Uterus (tissue), 3 donors: ENCODE measurements at regions not wholly inside any gene's neighbourhood (a gene's known extent, or its start where the extent isn't known, plus 50 kb on each side); places are given as distances from the start of the nearest gene placed in this dataset.

Source experiments
- DNase-seq, 2 donors: peaks; one replicate each; pipeline ENCODE4 v3.0.0-alpha.2; 2019 to 2020
- H3K27ac ChIP-seq, 2 donors: fragments of 200-600 bp; sonication (generic); 1 replicate in 1 of 2; 2 replicates in 1 of 2; pipeline ENCODE4 v1.5.1; 2016 to 2018
- H3K27me3 ChIP-seq, 2 donors: fragments of 200-600 bp; sonication (generic); one replicate each; pipeline ENCODE4 v1.5.1; 2018 to 2019; ENCODE audit warnings: control low read depth in 1 of 2
- H3K36me3 ChIP-seq, 2 donors: fragments of 200-600 bp; sonication (generic); one replicate each; pipeline ENCODE4 v1.5.1; 2019; ENCODE audit warnings: control low read depth in 1 of 2
- H3K4me1 ChIP-seq, 2 donors: fragments of 200-600 bp; sonication (generic); one replicate each; pipeline ENCODE4 v1.5.1; 2018 to 2019; ENCODE audit warnings: control low read depth in 1 of 2
- H3K4me3 ChIP-seq, 2 donors: fragments of 200-600 bp; sonication (generic); 1 replicate in 1 of 2; 2 replicates in 1 of 2; pipeline ENCODE4 v1.5.1; 2018 to 2019; ENCODE audit warnings: mild to moderate bottlenecking in 1 of 2
- H3K9me3 ChIP-seq, 2 donors: fragments of 200-600 bp; sonication (generic); one replicate each; pipeline ENCODE4 v1.5.1; 2019; ENCODE audit warnings: control low read depth in 1 of 2
- CTCF ChIP-seq, 4 experiments: fragments of 200-600 bp in 2 of 4; fragments of 450-650 bp in 2 of 4; sonication (generic) in 2 of 4; IDR thresholded peaks; one replicate each; pipeline ENCODE4 v1.5.1; 2016 to 2019; ENCODE audit warnings: antibody characterized with exemption in 4 of 4, mild to moderate bottlenecking in 2 of 4, moderate library complexity in 1 of 4
- POLR2A ChIP-seq, 2 donors: fragments of 450-650 bp; IDR thresholded peaks; one replicate each; pipeline ENCODE4 v1.6.1; 2016; ENCODE audit warnings: antibody characterized with exemption in 2 of 2, mild to moderate bottlenecking in 1 of 2, moderate library complexity in 1 of 2
- intact Hi-C: fragments of 100-400 bp; cut with DNase I; formaldehyde crosslinking; loops from one replicate; pipeline ENCODE4 v1.15.1; 2023; ENCODE audit warnings: low total_unique reads
- donor health status: DM: yes; HTN: yes; CAD: no.

GRCh38 chr18:78647018-78647417 is 332.6 kb upstream of the SALL3 start:
- Histone ChIP-seq H3K27ac (no peak overlapping the region), H3K4me1 (no peaks in the 10 kb centered on the region), H3K9me3 (no peaks in the 10 kb centered on the region), H3K4me3 (no peak overlapping the region), H3K27me3 (no peaks in the 10 kb centered on the region), H3K36me3 (no peaks in the 10 kb centered on the region)
- intact Hi-C loops, result no loop called here
- TF ChIP-seq POLR2A (IDR thresholded peaks at IDR 0.05) (no peak), CTCF (IDR thresholded peaks at IDR 0.05) (no peak)
- no peak for DNase-seq

- Histone ChIP-seq H3K4me3 (no peak overlapping the region), H3K9me3 (no peaks in the 10 kb centered on the region), H3K36me3 (no peaks in the 10 kb centered on the region), H3K4me1 (no peaks in the 10 kb centered on the region), H3K27ac (no peak overlapping the region), H3K27me3 (no peaks in the 10 kb centered on the region)
- intact Hi-C loops, result no loop called here
- TF ChIP-seq CTCF (IDR thresholded peaks at IDR 0.05) (no peak), POLR2A (IDR thresholded peaks at IDR 0.05) (no peak)
- DNase-seq, result no peak
Measured at GRCh38 chr18:78649421-78649820, 330.2 kb upstream of the SALL3 start.

- no peak for DNase-seq
- no peak overlapping the region for H3K27ac ChIP-seq
- H3K9me3 ChIP-seq, result no peaks in the 10 kb centered on the region
- no peaks in the 10 kb centered on the region for H3K27me3 ChIP-seq
- no peaks in the 10 kb centered on the region for H3K36me3 ChIP-seq
- intact Hi-C loops, result no loop called here
- H3K4me3 ChIP-seq, result no peak overlapping the region
- no peak for TF ChIP-seq CTCF (IDR thresholded peaks at IDR 0.05)
- TF ChIP-seq POLR2A (IDR thresholded peaks at IDR 0.05), result no peak
- H3K4me1 ChIP-seq, result no peaks in the 10 kb centered on the region
Measured at GRCh38 chr18:78650926-78651325, 328.7 kb upstream of the SALL3 start.

- no peak overlapping the region for H3K4me3 ChIP-seq
- no peaks in the 10 kb centered on the region for H3K9me3 ChIP-seq
- H3K27me3 ChIP-seq, result no peaks in the 10 kb centered on the region
- DNase-seq, result no peak
- no peak overlapping the region for H3K27ac ChIP-seq
- intact Hi-C loops, result no loop called here
- TF ChIP-seq CTCF (IDR thresholded peaks at IDR 0.05), result no peak
- no peak for TF ChIP-seq POLR2A (IDR thresholded peaks at IDR 0.05)
- no peaks in the 10 kb centered on the region for H3K36me3 ChIP-seq
- no peaks in the 10 kb centered on the region for H3K4me1 ChIP-seq
Measured at GRCh38 chr18:78652001-78652545, 327.5 kb upstream of the SALL3 start.

- Histone ChIP-seq H3K4me3 (no peak overlapping the region), H3K4me1 (no peaks in the 10 kb centered on the region), H3K36me3 (no peaks in the 10 kb centered on the region), H3K27ac (no peak overlapping the region), H3K9me3 (no peaks in the 10 kb centered on the region), H3K27me3 (no peaks in the 10 kb centered on the region)
- TF ChIP-seq CTCF (IDR thresholded peaks at IDR 0.05) (no peak), POLR2A (IDR thresholded peaks at IDR 0.05) (no peak)
- no peak for DNase-seq
- intact Hi-C loops, result no loop called here
Measured at GRCh38 chr18:78655921-78656320, 323.7 kb upstream of the SALL3 start.
